ENCODE measurements at regions not wholly inside any gene's neighbourhood (a gene's known extent, or its start where the extent isn't known, plus 50 kb on each side); places are given as distances from the start of the nearest gene placed in this dataset.

GRCh38 chr14:101230161-101230850, 326.8 kb upstream of the RTL1 start:
- Histone ChIP-seq H3K36me3 (ENCODE audit: insufficient read depth, low read length) (no peaks in the 10 kb centered on the region), H2AFZ (ENCODE audit: low read length) (no peak overlapping the region), H3K4me3 (ENCODE audit: insufficient read depth, low read length) (no peak overlapping the region), H3K9me3 (ENCODE audit: low read depth, low read length) (no peaks in the 10 kb centered on the region), H3K27me3 (ENCODE audit: insufficient read depth, low read length) (no peaks in the 10 kb centered on the region), H3K79me2 (ENCODE audit: insufficient read depth, low read length) (no peaks in the 10 kb centered on the region), H4K20me1 (ENCODE audit: insufficient read depth, low read length) (no peaks in the 10 kb centered on the region), H3K4me1 (ENCODE audit: insufficient read depth, low read length) (no peaks in the 10 kb centered on the region), H3K27ac (ENCODE audit: low read depth, low read length) (no peak overlapping the region), H3K4me2 (ENCODE audit: insufficient read depth, low read length) (no peak overlapping the region)
- no peak for TF ChIP-seq CTCF (IDR thresholded peaks at IDR 0.05; ENCODE audit: extremely low read depth, low read depth, low read length)
- no peak for DNase-seq (ENCODE audit: insufficient read length, low spot score, missing footprints)

- H4K20me1 ChIP-seq (ENCODE audit: insufficient read depth, low read length): no peaks in the 10 kb centered on the region
- H2AFZ ChIP-seq (ENCODE audit: low read length): no peak overlapping the region
- no peaks in the 10 kb centered on the region for H3K9me3 ChIP-seq (ENCODE audit: low read depth, low read length)
- H3K27me3 ChIP-seq (ENCODE audit: insufficient read depth, low read length): no peaks in the 10 kb centered on the region
- no peak overlapping the region for H3K4me2 ChIP-seq (ENCODE audit: insufficient read depth, low read length)
- peak; percentile 75 for DNase-seq (ENCODE audit: insufficient read length, low spot score, missing footprints)
- H3K27ac ChIP-seq (ENCODE audit: low read depth, low read length): no peak overlapping the region
- no peak for TF ChIP-seq CTCF (IDR thresholded peaks at IDR 0.05; ENCODE audit: extremely low read depth, low read depth, low read length)
- no peaks in the 10 kb centered on the region for H3K36me3 ChIP-seq (ENCODE audit: insufficient read depth, low read length)
- H3K4me1 ChIP-seq (ENCODE audit: insufficient read depth, low read length): no peaks in the 10 kb centered on the region
- H3K4me3 ChIP-seq (ENCODE audit: insufficient read depth, low read length): no peak overlapping the region
- H3K79me2 ChIP-seq (ENCODE audit: insufficient read depth, low read length): no peaks in the 10 kb centered on the region
Measured at GRCh38 chr14:101230851-101231550, 327.5 kb upstream of the RTL1 start.

GRCh38 chr14:101231828-101232227, 328.3 kb upstream of the RTL1 start:
- TF ChIP-seq CTCF (IDR thresholded peaks at IDR 0.05; ENCODE audit: extremely low read depth, low read depth, low read length): no peak
- Histone ChIP-seq H3K36me3 (ENCODE audit: insufficient read depth, low read length) (no peaks in the 10 kb centered on the region), H3K4me2 (ENCODE audit: insufficient read depth, low read length) (no peak overlapping the region), H3K27ac (ENCODE audit: low read depth, low read length) (no peak overlapping the region), H3K4me1 (ENCODE audit: insufficient read depth, low read length) (no peaks in the 10 kb centered on the region), H4K20me1 (ENCODE audit: insufficient read depth, low read length) (no peaks in the 10 kb centered on the region), H3K27me3 (ENCODE audit: insufficient read depth, low read length) (peaks cover under 1% of the 10 kb centered on the region), H2AFZ (ENCODE audit: low read length) (no peak overlapping the region), H3K79me2 (ENCODE audit: insufficient read depth, low read length) (no peaks in the 10 kb centered on the region), H3K4me3 (ENCODE audit: insufficient read depth, low read length) (no peak overlapping the region), H3K9me3 (ENCODE audit: low read depth, low read length) (no peaks in the 10 kb centered on the region)
- peak; percentile 38 for DNase-seq (ENCODE audit: insufficient read length, low spot score, missing footprints)

DNA sequence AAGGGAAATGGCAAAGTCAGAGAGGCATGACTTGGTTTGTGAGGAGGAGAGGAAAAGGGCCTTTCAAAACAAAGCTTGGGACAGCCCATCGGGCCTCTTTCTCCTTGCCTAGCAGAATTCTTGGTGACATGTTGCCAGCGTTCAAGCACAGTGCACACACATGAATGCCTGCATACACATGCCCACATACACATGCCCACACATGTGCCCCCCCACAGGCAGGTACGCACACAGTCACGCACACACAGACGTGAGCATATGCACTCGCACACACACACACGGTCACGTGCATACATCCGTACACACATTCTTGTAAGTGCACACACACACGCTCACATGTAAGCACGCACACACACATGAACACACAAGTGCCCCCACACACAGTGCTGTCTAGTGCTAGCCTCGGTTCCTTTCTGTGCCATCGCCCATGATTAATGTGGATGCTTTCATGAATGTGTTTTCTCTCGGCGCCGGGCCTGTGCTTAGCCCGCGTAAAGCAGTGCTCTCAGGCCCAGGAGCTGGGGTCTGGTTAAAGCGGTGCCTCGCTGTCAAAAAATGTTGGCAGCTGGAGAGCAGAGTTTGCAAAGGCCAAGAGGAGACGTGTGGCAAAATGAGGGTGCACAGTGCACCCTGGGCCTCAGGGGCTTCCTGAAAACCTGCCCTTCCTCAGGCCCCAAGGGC, 328.8 kb upstream of the DIO3 start:
- no peak for TF ChIP-seq CTCF (IDR thresholded peaks at IDR 0.05; ENCODE audit: extremely low read depth, low read depth, low read length)
- H3K9me3 ChIP-seq (ENCODE audit: low read depth, low read length): no peaks in the 10 kb centered on the region
- DNase-seq (ENCODE audit: insufficient read length, low spot score, missing footprints): peak; percentile 77
- no peak overlapping the region for H3K27ac ChIP-seq (ENCODE audit: low read depth, low read length)
- no peaks in the 10 kb centered on the region for H4K20me1 ChIP-seq (ENCODE audit: insufficient read depth, low read length)
- no peaks in the 10 kb centered on the region for H3K4me1 ChIP-seq (ENCODE audit: insufficient read depth, low read length)
- peaks cover 2% of the 10 kb centered on the region for H3K27me3 ChIP-seq (ENCODE audit: insufficient read depth, low read length)
- no peak overlapping the region for H3K4me2 ChIP-seq (ENCODE audit: insufficient read depth, low read length)
- no peak overlapping the region for H3K4me3 ChIP-seq (ENCODE audit: insufficient read depth, low read length)
- no peaks in the 10 kb centered on the region for H3K79me2 ChIP-seq (ENCODE audit: insufficient read depth, low read length)
- no peak overlapping the region for H2AFZ ChIP-seq (ENCODE audit: low read length)
- no peaks in the 10 kb centered on the region for H3K36me3 ChIP-seq (ENCODE audit: insufficient read depth, low read length)
